ENCODE measurements at regions not wholly inside any gene's neighbourhood (a gene's known extent, or its start where the extent isn't known, plus 50 kb on each side); places are given as distances from the start of the nearest gene placed in this dataset.

- H3K4me1 Mint-ChIP-seq = no peaks in the 10 kb centered on the region
- no peaks in the 10 kb centered on the region for H3K36me3 Mint-ChIP-seq
- no peaks in the 10 kb centered on the region for H3K9me3 ChIP-seq
- H3K36me3 ChIP-seq (ENCODE audit: control insufficient read depth in 2 of 2, extremely low read depth in 1 of 2, insufficient read depth in 1 of 2, low read length in 1 of 2) = no peaks in the 10 kb centered on the region
- no peak overlapping the region for H3K4me3 ChIP-seq (ENCODE audit: control insufficient read depth in 1 of 2, extremely low read depth in 1 of 2, low read length in 1 of 2)
- H3K27ac Mint-ChIP-seq = no peak overlapping the region
- no peaks in the 10 kb centered on the region for H3K4me1 ChIP-seq (ENCODE audit: control insufficient read depth in 1 of 2, extremely low read depth in 1 of 2, insufficient read depth in 2 of 2, low read length in 2 of 2)
- ChIA-PET POLR2A (no interaction called here), CTCF (interaction anchor here (0.6 to 1.3 kb wide), 4 partner anchors 22 to 314 kb away, joined by 3 to 8 read pairs (median 4); no protein-coding TSS in a partner anchor)
- peak in 2 of 4 experiments; percentile 54 to 60 for ATAC-seq (replicated peaks in 1 of 4)
- peaks cover 13 to 20% of the 10 kb centered on the region in 2 donors for H3K27me3 Mint-ChIP-seq
- H3K27me3 ChIP-seq (replicated peaks in 1 of 2; ENCODE audit: control insufficient read depth in 2 of 2, extremely low read depth in 1 of 2, insufficient read depth in 2 of 2, low read length in 1 of 2) = peaks cover 0 to 19% of the 10 kb centered on the region in 2 experiments
- DNase-seq = peak; percentile 6 to 76 (median 57)
- no peak overlapping the region for H3K27ac ChIP-seq (ENCODE audit: low read length)
- no peaks in the 10 kb centered on the region for H3K9me3 Mint-ChIP-seq
- H3K4me3 Mint-ChIP-seq = no peak overlapping the region
- WGBS (ENCODE audit: insufficient coverage) = 0% methylated on average over 1 of the region's 5 CpGs
Measured at GRCh38 chr7:98745722-98746318, 124.0 kb downstream of the TMEM130 start.

DNA sequence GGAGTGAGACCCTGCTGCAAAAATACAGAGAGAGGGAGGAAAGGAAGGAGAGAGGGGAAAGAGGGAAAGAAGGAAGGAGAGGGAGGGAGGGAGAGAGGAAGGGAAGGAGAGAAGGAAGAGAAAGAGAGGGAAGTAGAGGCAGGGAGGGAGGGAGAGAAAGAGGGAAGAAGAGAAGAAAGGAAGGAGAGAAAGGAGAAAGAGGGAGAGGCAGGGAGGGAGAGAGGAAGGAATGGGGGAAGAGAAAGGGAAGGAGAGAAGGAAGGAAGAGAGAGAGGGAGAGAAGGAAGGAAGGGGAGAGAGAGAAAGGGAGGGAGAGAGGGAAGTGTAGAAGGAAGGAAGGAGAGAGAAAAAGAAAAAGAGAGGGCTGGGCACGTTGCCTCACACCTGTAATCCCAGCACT lies 121.7 kb downstream of the TMEM130 start:
- no peaks in the 10 kb centered on the region for H3K9me3 ChIP-seq
- no peaks in the 10 kb centered on the region for H3K4me1 ChIP-seq (ENCODE audit: control insufficient read depth in 1 of 2, extremely low read depth in 1 of 2, insufficient read depth in 2 of 2, low read length in 2 of 2)
- Mint-ChIP-seq H3K36me3 (no peaks in the 10 kb centered on the region), H3K27ac (no peak overlapping the region), H3K4me3 (no peak overlapping the region), H3K4me1 (no peaks in the 10 kb centered on the region), H3K27me3 (peaks cover 13 to 16% of the 10 kb centered on the region in 2 donors), H3K9me3 (no peaks in the 10 kb centered on the region)
- CTCF ChIA-PET = interaction anchor here in 1 of 2 donors (0.7 kb wide), 1 partner anchor 272 kb away, joined by 13 read pairs; no protein-coding TSS in a partner anchor
- WGBS (ENCODE audit: insufficient coverage) = no CpG with 5 or more reads among the region's 1 CpG
- H3K27ac ChIP-seq (ENCODE audit: low read length) = no peak overlapping the region
- ATAC-seq (replicated peaks in 1 of 4) (no peak), DNase-seq (no peak)
- no peaks in the 10 kb centered on the region for H3K36me3 ChIP-seq (ENCODE audit: control insufficient read depth in 2 of 2, extremely low read depth in 1 of 2, insufficient read depth in 1 of 2, low read length in 1 of 2)
- peaks cover 0 to 14% of the 10 kb centered on the region in 2 experiments for H3K27me3 ChIP-seq (replicated peaks in 1 of 2; ENCODE audit: control insufficient read depth in 2 of 2, extremely low read depth in 1 of 2, insufficient read depth in 2 of 2, low read length in 1 of 2)
- POLR2A ChIA-PET = no interaction called here
- H3K4me3 ChIP-seq (ENCODE audit: control insufficient read depth in 1 of 2, extremely low read depth in 1 of 2, low read length in 1 of 2) = no peak overlapping the region

DNA sequence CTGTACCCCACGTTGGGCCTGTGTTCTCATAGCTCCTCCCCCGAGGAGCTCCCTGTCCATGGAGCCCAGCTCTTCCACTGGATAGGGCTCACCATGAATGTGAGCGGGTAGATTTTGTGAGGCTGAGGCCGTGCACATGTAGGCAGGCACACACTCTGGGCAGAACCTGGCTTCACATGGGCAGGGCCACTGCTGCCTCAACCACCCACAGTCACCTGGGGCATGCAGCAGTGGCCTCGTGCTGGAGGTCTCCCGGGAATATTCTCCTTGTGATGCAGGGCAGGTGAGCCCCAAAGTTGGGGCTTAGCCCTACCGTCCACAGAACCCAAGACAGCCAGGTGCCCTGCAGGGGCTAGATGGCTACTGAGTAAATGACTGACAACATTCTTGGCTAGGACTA lies 116.6 kb downstream of the TMEM130 start:
- Histone ChIP-seq H3K4me3 (ENCODE audit: control insufficient read depth in 1 of 2, extremely low read depth in 1 of 2, low read length in 1 of 2) (no peak overlapping the region), H3K9me3 (no peaks in the 10 kb centered on the region), H3K4me1 (ENCODE audit: control insufficient read depth in 1 of 2, extremely low read depth in 1 of 2, insufficient read depth in 2 of 2, low read length in 2 of 2) (no peaks in the 10 kb centered on the region), H3K27me3 (replicated peaks in 1 of 2; ENCODE audit: control insufficient read depth in 2 of 2, extremely low read depth in 1 of 2, insufficient read depth in 2 of 2, low read length in 1 of 2) (peaks cover 0 to 23% of the 10 kb centered on the region in 2 experiments), H3K36me3 (ENCODE audit: control insufficient read depth in 2 of 2, extremely low read depth in 1 of 2, insufficient read depth in 1 of 2, low read length in 1 of 2) (no peaks in the 10 kb centered on the region), H3K27ac (ENCODE audit: low read length) (no peak overlapping the region)
- no peak for ATAC-seq (replicated peaks in 1 of 4)
- ChIA-PET POLR2A (no interaction called here), CTCF (no interaction called here)
- Mint-ChIP-seq H3K27ac (no peak overlapping the region), H3K4me1 (no peaks in the 10 kb centered on the region), H3K27me3 (peaks cover 16% of the 10 kb centered on the region in 2 donors), H3K9me3 (no peaks in the 10 kb centered on the region), H3K36me3 (no peaks in the 10 kb centered on the region), H3K4me3 (no peak overlapping the region)
- 70% methylated on average over 7 of the region's 7 CpGs for WGBS (ENCODE audit: insufficient coverage)
- DNase-seq = no peak

DNA sequence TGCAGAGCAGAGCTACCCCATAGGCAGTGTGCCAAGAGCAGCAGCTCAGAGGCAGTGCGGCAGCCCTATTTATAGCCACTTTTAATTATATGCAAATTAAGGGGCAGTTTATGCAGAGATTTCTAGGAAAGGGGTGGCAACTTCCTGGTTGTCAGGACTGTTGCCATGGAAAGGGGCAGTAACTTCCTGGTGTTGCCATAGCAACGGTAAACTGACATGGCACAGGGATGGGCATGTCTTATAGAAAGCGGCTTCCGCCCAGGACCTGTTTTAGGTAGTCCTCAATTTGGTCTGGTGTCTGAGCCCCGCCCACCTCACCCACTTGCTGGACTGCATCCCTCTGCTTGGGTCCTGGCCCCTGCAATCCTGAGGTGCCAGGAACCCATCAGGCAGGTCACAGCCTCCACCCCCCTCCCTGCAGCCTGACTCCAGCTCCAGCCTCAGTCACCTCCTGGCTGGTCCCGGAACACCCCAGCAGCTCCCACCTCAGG lies 115.8 kb downstream of the TMEM130 start:
- H3K4me1 ChIP-seq (ENCODE audit: control insufficient read depth in 1 of 2, extremely low read depth in 1 of 2, insufficient read depth in 2 of 2, low read length in 2 of 2) = no peaks in the 10 kb centered on the region
- no peaks in the 10 kb centered on the region for H3K9me3 ChIP-seq
- H3K27ac ChIP-seq (ENCODE audit: low read length) = no peak overlapping the region
- H3K36me3 ChIP-seq (ENCODE audit: control insufficient read depth in 2 of 2, extremely low read depth in 1 of 2, insufficient read depth in 1 of 2, low read length in 1 of 2) = no peaks in the 10 kb centered on the region
- H3K4me3 ChIP-seq (ENCODE audit: control insufficient read depth in 1 of 2, extremely low read depth in 1 of 2, low read length in 1 of 2) = no peak overlapping the region
- peaks cover 11 to 13% of the 10 kb centered on the region in 2 donors for H3K27me3 Mint-ChIP-seq
- ChIA-PET CTCF (no interaction called here), POLR2A (no interaction called here)
- 83% methylated on average over 5 of the region's 6 CpGs for WGBS (ENCODE audit: insufficient coverage)
- peaks cover 0 to 5% (median 0%) of the 10 kb centered on the region in 3 donors for H3K9me3 Mint-ChIP-seq
- peaks cover 0 to 23% of the 10 kb centered on the region in 2 experiments for H3K27me3 ChIP-seq (replicated peaks in 1 of 2; ENCODE audit: control insufficient read depth in 2 of 2, extremely low read depth in 1 of 2, insufficient read depth in 2 of 2, low read length in 1 of 2)
- no peak for ATAC-seq (replicated peaks in 1 of 4)
- no peak for DNase-seq
- no peaks in the 10 kb centered on the region for H3K4me1 Mint-ChIP-seq
- H3K36me3 Mint-ChIP-seq = no peaks in the 10 kb centered on the region
- no peak overlapping the region for H3K4me3 Mint-ChIP-seq
- H3K27ac Mint-ChIP-seq = no peak overlapping the region

DNA sequence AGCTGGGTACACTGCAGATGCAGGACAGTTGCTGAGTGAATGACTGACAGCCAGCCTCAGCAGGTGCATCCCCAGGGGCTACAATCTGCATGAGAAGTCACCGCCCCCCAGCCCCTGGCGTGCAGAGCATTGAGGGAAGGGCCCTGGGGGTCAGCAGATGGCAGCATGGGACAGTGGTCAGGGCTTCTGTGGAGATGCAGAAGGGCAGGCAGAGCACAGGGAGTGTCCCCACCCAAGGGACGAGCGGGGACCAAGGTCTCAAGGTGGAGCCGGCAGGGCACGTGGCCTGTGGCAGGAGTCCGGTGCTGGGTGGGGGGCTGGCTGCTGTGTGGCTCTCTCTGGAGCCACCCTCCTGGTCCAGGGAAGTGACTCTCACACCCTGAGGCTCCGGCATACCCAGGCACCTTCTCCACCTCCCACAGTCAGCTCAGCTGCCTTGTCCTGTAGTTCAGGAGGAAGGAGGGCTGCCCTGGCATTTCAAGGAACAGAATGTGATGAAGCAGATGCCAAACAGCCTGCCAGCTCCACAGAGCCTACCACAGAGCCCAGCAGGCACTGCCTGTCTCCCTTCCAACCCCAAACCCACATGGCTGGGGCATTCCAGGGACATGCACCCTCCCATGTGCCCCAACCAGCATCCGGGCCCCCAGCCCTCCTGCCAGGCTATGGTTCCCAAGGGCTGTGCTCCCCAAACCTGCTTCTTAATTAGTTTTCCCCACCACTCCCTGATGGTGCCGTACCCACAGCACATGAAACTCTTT lies 114.5 kb downstream of the TMEM130 start:
- Mint-ChIP-seq H3K4me3 (no peak overlapping the region), H3K36me3 (no peaks in the 10 kb centered on the region), H3K27me3 (peaks cover 17 to 23% of the 10 kb centered on the region in 2 donors), H3K4me1 (no peaks in the 10 kb centered on the region), H3K27ac (no peak overlapping the region), H3K9me3 (peaks cover 0 to 8% (median 0%) of the 10 kb centered on the region in 3 donors)
- CTCF ChIA-PET = no interaction called here
- POLR2A ChIA-PET = no interaction called here
- no peaks in the 10 kb centered on the region for H3K4me1 ChIP-seq (ENCODE audit: control insufficient read depth in 1 of 2, extremely low read depth in 1 of 2, insufficient read depth in 2 of 2, low read length in 2 of 2)
- ATAC-seq (replicated peaks in 1 of 4) = no peak
- no peaks in the 10 kb centered on the region for H3K36me3 ChIP-seq (ENCODE audit: control insufficient read depth in 2 of 2, extremely low read depth in 1 of 2, insufficient read depth in 1 of 2, low read length in 1 of 2)
- H3K4me3 ChIP-seq (ENCODE audit: control insufficient read depth in 1 of 2, extremely low read depth in 1 of 2, low read length in 1 of 2) = no peak overlapping the region
- no peaks in the 10 kb centered on the region for H3K9me3 ChIP-seq
- 62% methylated on average over 4 of the region's 10 CpGs for WGBS (ENCODE audit: insufficient coverage)
- no peak for DNase-seq
- no peak overlapping the region for H3K27ac ChIP-seq (ENCODE audit: low read length)
- peaks cover 0 to 30% of the 10 kb centered on the region in 2 experiments for H3K27me3 ChIP-seq (replicated peaks in 1 of 2; ENCODE audit: control insufficient read depth in 2 of 2, extremely low read depth in 1 of 2, insufficient read depth in 2 of 2, low read length in 1 of 2)

GRCh38 chr7:98758157-98758556 lies 111.7 kb downstream of the TMEM130 start:
- DNase-seq (no peak), ATAC-seq (replicated peaks in 1 of 4) (no peak)
- ChIA-PET CTCF (no interaction called here), POLR2A (no interaction called here)
- Mint-ChIP-seq H3K27me3 (peaks cover 29 to 38% of the 10 kb centered on the region in 2 donors), H3K27ac (no peak overlapping the region), H3K36me3 (no peaks in the 10 kb centered on the region), H3K4me1 (no peaks in the 10 kb centered on the region), H3K4me3 (no peak overlapping the region), H3K9me3 (peaks cover 0 to 8% (median 0%) of the 10 kb centered on the region in 3 donors)
- H3K27me3 ChIP-seq (replicated peaks in 1 of 2; ENCODE audit: control insufficient read depth in 2 of 2, extremely low read depth in 1 of 2, insufficient read depth in 2 of 2, low read length in 1 of 2) = peaks cover 0 to 44% of the 10 kb centered on the region in 2 experiments
- no peak overlapping the region for H3K27ac ChIP-seq (ENCODE audit: low read length)
- no peak overlapping the region for H3K4me3 ChIP-seq (ENCODE audit: control insufficient read depth in 1 of 2, extremely low read depth in 1 of 2, low read length in 1 of 2)
- no peaks in the 10 kb centered on the region for H3K36me3 ChIP-seq (ENCODE audit: control insufficient read depth in 2 of 2, extremely low read depth in 1 of 2, insufficient read depth in 1 of 2, low read length in 1 of 2)
- no peaks in the 10 kb centered on the region for H3K9me3 ChIP-seq
- no peaks in the 10 kb centered on the region for H3K4me1 ChIP-seq (ENCODE audit: control insufficient read depth in 1 of 2, extremely low read depth in 1 of 2, insufficient read depth in 2 of 2, low read length in 2 of 2)
- 81% methylated on average over 2 of the region's 5 CpGs for WGBS (ENCODE audit: insufficient coverage)
